ENCODE measurements at regions not wholly inside any gene's neighbourhood (a gene's known extent, or its start where the extent isn't known, plus 50 kb on each side); places are given as distances from the start of the nearest gene placed in this dataset.

DNA sequence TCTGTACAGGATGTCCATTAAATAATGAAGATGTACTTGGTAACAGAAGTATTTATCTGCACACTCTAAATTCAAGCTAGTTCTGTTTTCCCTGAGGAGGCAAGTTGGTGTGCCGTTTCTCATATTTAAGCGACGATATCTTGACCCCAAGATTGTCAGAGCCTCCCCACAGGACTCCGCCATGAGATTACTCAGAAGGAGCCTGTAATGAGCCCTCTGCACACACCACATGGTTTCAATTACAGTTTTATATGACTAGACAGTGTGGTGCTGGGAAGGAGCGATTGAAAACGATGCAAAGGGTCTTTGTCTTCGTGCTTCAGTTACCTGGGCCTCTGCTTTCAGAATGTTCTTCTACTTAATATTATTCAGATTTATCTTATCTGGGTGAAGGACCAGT is 840.4 kb upstream of the WWC1 start:
- TF ChIP-seq, protein P1, sequence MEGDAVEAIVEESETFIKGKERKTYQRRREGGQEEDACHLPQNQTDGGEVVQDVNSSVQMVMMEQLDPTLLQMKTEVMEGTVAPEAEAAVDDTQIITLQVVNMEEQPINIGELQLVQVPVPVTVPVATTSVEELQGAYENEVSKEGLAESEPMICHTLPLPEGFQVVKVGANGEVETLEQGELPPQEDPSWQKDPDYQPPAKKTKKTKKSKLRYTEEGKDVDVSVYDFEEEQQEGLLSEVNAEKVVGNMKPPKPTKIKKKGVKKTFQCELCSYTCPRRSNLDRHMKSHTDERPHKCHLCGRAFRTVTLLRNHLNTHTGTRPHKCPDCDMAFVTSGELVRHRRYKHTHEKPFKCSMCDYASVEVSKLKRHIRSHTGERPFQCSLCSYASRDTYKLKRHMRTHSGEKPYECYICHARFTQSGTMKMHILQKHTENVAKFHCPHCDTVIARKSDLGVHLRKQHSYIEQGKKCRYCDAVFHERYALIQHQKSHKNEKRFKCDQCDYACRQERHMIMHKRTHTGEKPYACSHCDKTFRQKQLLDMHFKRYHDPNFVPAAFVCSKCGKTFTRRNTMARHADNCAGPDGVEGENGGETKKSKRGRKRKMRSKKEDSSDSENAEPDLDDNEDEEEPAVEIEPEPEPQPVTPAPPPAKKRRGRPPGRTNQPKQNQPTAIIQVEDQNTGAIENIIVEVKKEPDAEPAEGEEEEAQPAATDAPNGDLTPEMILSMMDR (IDR thresholded peaks at IDR 0.05), result no peak
- TF ChIP-seq POLR2A (IDR thresholded peaks at IDR 0.05), result no peak
